ENCODE measurements at regions not wholly inside any gene's neighbourhood (a gene's known extent, or its start where the extent isn't known, plus 50 kb on each side); places are given as distances from the start of the nearest gene placed in this dataset.

DNA sequence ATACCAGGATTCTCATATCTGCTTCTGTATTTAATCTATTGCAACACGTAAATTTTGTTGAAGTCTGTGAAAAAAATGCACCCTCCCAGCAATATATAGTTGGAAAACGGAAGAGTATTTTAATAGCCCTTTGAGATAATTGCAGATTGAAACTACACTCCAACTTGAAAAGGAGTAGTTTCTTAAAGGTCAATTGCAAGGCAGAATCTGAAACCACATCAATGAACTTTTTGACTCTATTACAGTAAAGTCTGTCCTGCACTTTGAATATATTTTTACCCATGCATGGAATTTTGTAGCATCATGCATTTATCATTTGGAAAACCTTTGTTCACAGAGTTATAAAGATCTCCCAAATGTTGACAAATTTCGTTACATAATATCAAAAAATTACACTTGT lies 311.6 kb upstream of the NREP start:
- TF ChIP-seq CTCF (conservative IDR thresholded peaks at IDR 0.05; ENCODE audit: low read depth, low read length), result no peak
- TF ChIP-seq EZH2 (IDR thresholded peaks at IDR 0.05; ENCODE audit: borderline replicate concordance, low read depth, low read length, poor library complexity, severe bottlenecking), result no peak

Data from A673 (cell line).